ENCODE measurements at regions not wholly inside any gene's neighbourhood (a gene's known extent, or its start where the extent isn't known, plus 50 kb on each side); places are given as distances from the start of the nearest gene placed in this dataset.

- TF ChIP-seq USF1 (IDR thresholded peaks at IDR 0.05; ENCODE audit: borderline replicate concordance, low read depth) (no peak), POLR2AphosphoS5 (IDR thresholded peaks at IDR 0.05; ENCODE audit: low read depth, low read length) (no peak), RAD21 (IDR thresholded peaks at IDR 0.05; ENCODE audit: low read length) (no peak), CTCF (IDR thresholded peaks at IDR 0.05) (no peak)
Measured at GRCh38 chr4:123478859-123479345, 82.3 kb downstream of the SPRY1 start.

Data from SK-N-SH (cell line).